ENCODE measurements at regions not wholly inside any gene's neighbourhood (a gene's known extent, or its start where the extent isn't known, plus 50 kb on each side); places are given as distances from the start of the nearest gene placed in this dataset.

DNA sequence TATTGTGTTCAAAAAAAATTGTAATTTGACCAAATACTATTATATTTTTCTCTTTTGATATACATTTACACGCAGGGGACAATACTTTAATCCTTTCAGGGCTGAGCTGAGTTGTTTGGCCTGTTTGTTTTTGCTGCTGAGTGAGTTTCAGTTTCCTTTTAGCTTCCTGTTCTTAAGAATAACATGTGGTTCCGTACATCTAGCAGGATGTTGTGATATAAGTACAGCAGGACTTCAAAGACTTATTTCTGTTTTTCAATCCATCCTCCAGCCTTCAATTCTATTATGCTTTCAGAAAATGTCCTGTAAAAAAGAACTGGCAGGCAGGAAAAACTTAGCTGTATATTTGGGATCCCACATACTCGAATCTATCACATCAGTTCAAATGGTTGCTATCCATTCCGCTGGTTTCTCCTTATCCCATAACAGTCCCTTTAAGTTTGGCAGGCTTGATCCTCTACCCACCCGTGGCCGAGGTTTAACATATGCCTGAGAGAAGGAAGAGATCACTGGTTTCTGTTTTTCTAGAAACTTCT, 1037.3 kb upstream of the ACO1 start:
- 35 to 43% methylated on average over 6 of the region's 6 CpGs for WGBS, 2 donors
- TF ChIP-seq POLR2AphosphoS5 (IDR thresholded peaks at IDR 0.05) (no peak), POLR2A (IDR thresholded peaks at IDR 0.05) (no peak), EP300 (IDR thresholded peaks at IDR 0.05) (no peak)
- TF ChIP-seq, protein P1, sequence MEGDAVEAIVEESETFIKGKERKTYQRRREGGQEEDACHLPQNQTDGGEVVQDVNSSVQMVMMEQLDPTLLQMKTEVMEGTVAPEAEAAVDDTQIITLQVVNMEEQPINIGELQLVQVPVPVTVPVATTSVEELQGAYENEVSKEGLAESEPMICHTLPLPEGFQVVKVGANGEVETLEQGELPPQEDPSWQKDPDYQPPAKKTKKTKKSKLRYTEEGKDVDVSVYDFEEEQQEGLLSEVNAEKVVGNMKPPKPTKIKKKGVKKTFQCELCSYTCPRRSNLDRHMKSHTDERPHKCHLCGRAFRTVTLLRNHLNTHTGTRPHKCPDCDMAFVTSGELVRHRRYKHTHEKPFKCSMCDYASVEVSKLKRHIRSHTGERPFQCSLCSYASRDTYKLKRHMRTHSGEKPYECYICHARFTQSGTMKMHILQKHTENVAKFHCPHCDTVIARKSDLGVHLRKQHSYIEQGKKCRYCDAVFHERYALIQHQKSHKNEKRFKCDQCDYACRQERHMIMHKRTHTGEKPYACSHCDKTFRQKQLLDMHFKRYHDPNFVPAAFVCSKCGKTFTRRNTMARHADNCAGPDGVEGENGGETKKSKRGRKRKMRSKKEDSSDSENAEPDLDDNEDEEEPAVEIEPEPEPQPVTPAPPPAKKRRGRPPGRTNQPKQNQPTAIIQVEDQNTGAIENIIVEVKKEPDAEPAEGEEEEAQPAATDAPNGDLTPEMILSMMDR (IDR thresholded peaks at IDR 0.05), result no peak
- DNase-seq, result no peak
- no peak overlapping the region for H3K4me3 ChIP-seq
- H3K27ac ChIP-seq, result no peak overlapping the region
- H3K36me3 ChIP-seq, result no peaks in the 10 kb centered on the region
- no peaks in the 10 kb centered on the region for H3K27me3 ChIP-seq
- H3K4me1 ChIP-seq, result no peaks in the 10 kb centered on the region
- intact Hi-C loops (cut with DNase I), result no loop called here
- peaks cover 0 to 3% (median 0%) of the 10 kb centered on the region in 4 donors for H3K9me3 ChIP-seq

DNA sequence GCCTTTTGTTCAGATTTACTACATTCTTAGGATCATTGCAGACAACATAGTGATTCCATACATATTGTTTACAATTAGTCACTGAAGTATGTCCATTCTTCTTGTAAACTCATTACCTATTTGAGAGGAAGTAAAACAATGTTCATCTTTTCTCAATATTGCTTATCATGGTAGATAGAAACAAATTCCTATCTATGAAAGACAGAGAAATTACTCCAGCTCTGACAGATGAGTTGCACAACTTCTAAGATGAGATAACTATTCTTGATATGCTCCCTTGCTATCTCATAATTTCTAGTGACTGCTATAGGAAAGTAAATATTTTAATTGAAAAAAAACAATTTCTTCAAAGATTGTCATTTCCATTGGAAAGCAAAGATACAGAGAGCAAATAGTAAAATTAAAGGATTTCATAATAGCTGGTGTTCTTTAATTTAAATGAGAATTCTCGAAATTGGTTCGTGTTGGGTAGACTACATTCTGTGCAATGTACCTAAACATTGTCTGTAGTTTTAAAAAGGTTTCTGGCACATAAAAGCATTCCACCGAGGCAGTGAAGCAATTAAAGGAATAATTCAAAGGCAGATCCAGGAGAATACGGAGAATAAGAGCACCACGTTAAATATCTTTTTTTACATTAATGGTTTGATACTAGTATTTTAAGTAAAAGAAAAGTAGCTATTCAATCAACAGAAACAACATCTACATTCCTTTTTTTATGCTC, 1029.1 kb upstream of the ACO1 start:
- no peaks in the 10 kb centered on the region for H3K4me1 ChIP-seq
- no peak overlapping the region for H3K27ac ChIP-seq
- no peak overlapping the region for H3K4me3 ChIP-seq
- intact Hi-C loops (cut with DNase I), result no loop called here
- no peak for TF ChIP-seq EP300 (IDR thresholded peaks at IDR 0.05)
- no peaks in the 10 kb centered on the region for H3K9me3 ChIP-seq
- no peaks in the 10 kb centered on the region for H3K36me3 ChIP-seq
- no peak for DNase-seq
- no peaks in the 10 kb centered on the region for H3K27me3 ChIP-seq
- 89% methylated on average over 5 of the region's 5 CpGs for WGBS, 2 donors

DNA sequence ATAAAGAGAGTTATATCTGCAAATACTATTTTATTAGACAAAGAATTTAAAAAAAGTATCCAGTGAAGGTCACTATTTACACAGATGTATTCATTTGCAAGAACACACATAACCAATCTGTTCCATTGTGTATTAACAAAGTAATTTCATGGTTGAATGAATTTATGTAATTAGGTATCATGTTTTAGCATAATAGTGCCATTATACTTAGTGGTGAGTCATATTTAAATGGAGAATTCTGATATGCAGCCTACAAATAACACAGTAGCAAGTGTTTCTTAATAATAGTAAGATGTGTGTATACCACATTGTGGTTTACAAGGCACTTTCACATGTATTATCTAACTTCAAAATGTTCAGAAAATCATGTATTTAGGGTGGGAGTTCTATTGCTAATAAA, 1028.5 kb upstream of the ACO1 start:
- intact Hi-C loops (cut with DNase I), result no loop called here
- no peaks in the 10 kb centered on the region for H3K4me1 ChIP-seq
- no peak overlapping the region for H3K27ac ChIP-seq
- no peaks in the 10 kb centered on the region for H3K9me3 ChIP-seq
- no peak for TF ChIP-seq EP300 (IDR thresholded peaks at IDR 0.05)
- TF ChIP-seq, protein P1 (IDR thresholded peaks at IDR 0.05), result no peak
- no peak for TF ChIP-seq POLR2AphosphoS5 (IDR thresholded peaks at IDR 0.05)
- TF ChIP-seq POLR2A (IDR thresholded peaks at IDR 0.05), result no peak
- H3K4me3 ChIP-seq, result no peak overlapping the region
- no peaks in the 10 kb centered on the region for H3K27me3 ChIP-seq
- no peaks in the 10 kb centered on the region for H3K36me3 ChIP-seq
- no peak for DNase-seq

- Histone ChIP-seq H3K27me3 (no peaks in the 10 kb centered on the region), H3K4me1 (no peaks in the 10 kb centered on the region), H3K4me3 (no peak overlapping the region), H3K9me3 (no peaks in the 10 kb centered on the region), H3K27ac (no peak overlapping the region), H3K36me3 (no peaks in the 10 kb centered on the region)
- intact Hi-C loops (cut with DNase I), result no loop called here
- TF ChIP-seq POLR2A (IDR thresholded peaks at IDR 0.05), result no peak
- TF ChIP-seq, protein P1 (IDR thresholded peaks at IDR 0.05), result no peak
- TF ChIP-seq POLR2AphosphoS5 (IDR thresholded peaks at IDR 0.05), result no peak
- TF ChIP-seq EP300 (IDR thresholded peaks at IDR 0.05), result no peak
- DNase-seq, result no peak
These were observed 1025.4 kb upstream of the ACO1 start for GRCh38 chr9:31359071-31359470.

DNA sequence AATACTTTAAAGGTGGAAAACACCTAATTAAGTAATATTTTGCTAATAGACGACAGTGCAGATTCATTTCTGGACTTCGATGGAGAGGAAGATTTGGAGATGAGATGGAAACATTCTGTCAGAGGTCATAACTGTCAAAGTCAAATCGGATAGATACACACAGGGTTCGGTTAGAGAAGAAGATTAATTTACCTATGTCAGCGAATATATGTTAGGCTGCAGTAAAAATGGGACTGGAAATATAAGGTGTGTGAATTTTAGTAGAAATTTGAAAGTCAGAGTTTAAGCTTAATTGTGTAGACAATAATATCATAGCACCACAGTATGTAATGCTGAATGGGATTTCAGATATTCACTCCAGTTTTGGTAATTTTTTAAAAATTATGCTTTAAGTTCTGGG, 1020.3 kb upstream of the ACO1 start:
- no peaks in the 10 kb centered on the region for H3K4me1 ChIP-seq
- H3K36me3 ChIP-seq, result no peaks in the 10 kb centered on the region
- no peaks in the 10 kb centered on the region for H3K27me3 ChIP-seq
- H3K27ac ChIP-seq, result no peak overlapping the region
- DNase-seq, result no peak
- TF ChIP-seq, protein P1 (IDR thresholded peaks at IDR 0.05), result no peak
- TF ChIP-seq POLR2AphosphoS5 (IDR thresholded peaks at IDR 0.05) (no peak), EP300 (IDR thresholded peaks at IDR 0.05) (no peak), POLR2A (IDR thresholded peaks at IDR 0.05) (no peak)
- intact Hi-C loops (cut with DNase I), result no loop called here
- H3K4me3 ChIP-seq, result no peak overlapping the region
- H3K9me3 ChIP-seq, result no peaks in the 10 kb centered on the region
- 79 to 91% methylated on average over 5 of the region's 5 CpGs for WGBS, 2 donors

Data from sigmoid colon (tissue), 6 donors.